Fibroblast of mammary gland (primary cell): ENCODE measurements at regions not wholly inside any gene's neighbourhood (a gene's known extent, or its start where the extent isn't known, plus 50 kb on each side); places are given as distances from the start of the nearest gene placed in this dataset.
"Not testable (repeated sequence)": the region's sequence is repeated elsewhere in the genome, so short reads cannot be mapped to it uniquely, and the experiment has no call there.

Source experiments
- DNase-seq: peaks from one replicate; pipeline ENCODE4 v3.0.0-alpha.2; 2010; ENCODE audit warnings: low read depth
- H3K4me3 ChIP-seq: 2 replicates; pipeline ENCODE4 v1.5.1; 2011; ENCODE audit warnings: low read depth, mild to moderate bottlenecking, low read length, moderate library complexity; ENCODE audit not compliant: control insufficient read depth
- CTCF ChIP-seq: conservative IDR thresholded peaks from 2 replicates; pipeline ENCODE4 v1.5.1; 2011; ENCODE audit warnings: low read depth, low read length, inconsistent platforms; ENCODE audit not compliant: control insufficient read depth, insufficient read depth

GRCh38 chr13:42424182-42424581 is 149.8 kb upstream of the TNFSF11 start:
- no peak for DNase-seq
- TF ChIP-seq CTCF: no peak
- no peak overlapping the region for H3K4me3 ChIP-seq

GRCh38 chr13:42445354-42445753 is 128.6 kb upstream of the TNFSF11 start:
- TF ChIP-seq CTCF: no peak
- DNase-seq: no peak
- H3K4me3 ChIP-seq: no peak overlapping the region

- DNase-seq, H3K4me3 ChIP-seq: not testable (repeated sequence)
Observed at GRCh38 chr13:42446597-42446996, 127.4 kb upstream of the TNFSF11 start.

GRCh38 chr13:42453091-42453645 is 120.8 kb upstream of the TNFSF11 start:
- H3K4me3 ChIP-seq: no peak overlapping the region
- no peak for TF ChIP-seq CTCF
- no peak for DNase-seq

- H3K4me3 ChIP-seq: no peak overlapping the region
- TF ChIP-seq CTCF: no peak
- DNase-seq: no peak
Observed at GRCh38 chr13:42454749-42455148, 119.2 kb upstream of the TNFSF11 start.

- no peak overlapping the region for H3K4me3 ChIP-seq
- TF ChIP-seq CTCF: no peak
- DNase-seq: no peak
Observed at GRCh38 chr13:42458193-42458592, 115.8 kb upstream of the TNFSF11 start.

GRCh38 chr13:42466123-42466522 is 107.8 kb upstream of the TNFSF11 start:
- no peak for TF ChIP-seq CTCF
- DNase-seq: no peak
- H3K4me3 ChIP-seq: no peak overlapping the region
